Activated CD4-positive, alpha-beta T cell treated with anti-CD3 and anti-CD28 coated beads, Interleukin-2, amount 10 ng/mL, durations not matched to agents 7 days and 5 days (primary cell): ENCODE measurements at regions not wholly inside any gene's neighbourhood (a gene's known extent, or its start where the extent isn't known, plus 50 kb on each side); places are given as distances from the start of the nearest gene placed in this dataset.

Experiments
- CTCF ChIA-PET: fragments of 350-600 bp; sonication (Branson Sonifier 250); formaldehyde crosslinking; loops from one replicate; lab custom pipeline; 2021; ENCODE audit warnings: antibody characterized with exemption; lab: Charles Lee
- POLR2A ChIA-PET: fragments of 350-600 bp; sonication (Branson Sonifier 250); formaldehyde crosslinking; loops from one replicate; lab custom pipeline; 2021; ENCODE audit warnings: antibody characterized with exemption; lab: Charles Lee
- DNase-seq: peaks from one replicate; pipeline ENCODE4 v3.0.0-alpha.2; 2020
- H3K27ac Mint-ChIP-seq: one replicate; pipeline ENCODE4 v1.8.0; 2021; ENCODE audit warnings: mild to moderate bottlenecking, moderate library complexity, mixed read lengths
- H3K27me3 Mint-ChIP-seq: one replicate; pipeline ENCODE4 v1.8.0; 2021; ENCODE audit warnings: mixed read lengths
- H3K36me3 Mint-ChIP-seq: one replicate; pipeline ENCODE4 v1.8.0; 2021; ENCODE audit warnings: low read depth, mixed read lengths
- H3K4me1 Mint-ChIP-seq: one replicate; pipeline ENCODE4 v1.8.0; 2021; ENCODE audit warnings: mixed read lengths
- H3K4me3 Mint-ChIP-seq: one replicate; pipeline ENCODE4 v1.8.0; 2021; ENCODE audit warnings: mild to moderate bottlenecking, moderate library complexity, mixed read lengths
- H3K9me3 Mint-ChIP-seq: one replicate; pipeline ENCODE4 v1.8.0; 2021; ENCODE audit warnings: mixed read lengths

DNA sequence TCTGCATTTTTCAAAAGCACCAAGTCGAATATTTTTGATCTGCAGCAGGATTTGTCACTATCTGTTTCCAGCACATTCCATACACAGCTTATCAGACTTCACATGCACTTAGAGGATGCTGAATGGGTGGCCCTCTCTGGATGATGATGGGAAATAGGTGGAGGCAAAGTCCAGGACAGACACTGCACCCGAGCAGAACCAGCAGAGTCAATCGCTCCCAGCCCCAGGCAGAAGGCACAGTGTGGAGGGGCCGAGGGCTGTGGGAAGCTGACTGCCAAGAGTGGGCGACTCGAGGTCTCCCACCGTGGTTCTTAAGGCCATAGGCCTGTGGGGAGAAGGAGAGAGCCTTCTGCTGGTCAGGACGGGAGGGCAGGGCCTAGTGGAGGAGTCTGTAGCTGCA lies 490.2 kb upstream of the MGMT start:
- Mint-ChIP-seq H3K4me1 (no peaks in the 10 kb centered on the region), H3K36me3 (no peaks in the 10 kb centered on the region), H3K9me3 (no peaks in the 10 kb centered on the region), H3K27me3 (peaks cover 2% of the 10 kb centered on the region), H3K4me3 (no peak overlapping the region), H3K27ac (no peak overlapping the region)
- DNase-seq: no peak
- ChIA-PET POLR2A (no interaction called here), CTCF (no interaction called here)

DNA sequence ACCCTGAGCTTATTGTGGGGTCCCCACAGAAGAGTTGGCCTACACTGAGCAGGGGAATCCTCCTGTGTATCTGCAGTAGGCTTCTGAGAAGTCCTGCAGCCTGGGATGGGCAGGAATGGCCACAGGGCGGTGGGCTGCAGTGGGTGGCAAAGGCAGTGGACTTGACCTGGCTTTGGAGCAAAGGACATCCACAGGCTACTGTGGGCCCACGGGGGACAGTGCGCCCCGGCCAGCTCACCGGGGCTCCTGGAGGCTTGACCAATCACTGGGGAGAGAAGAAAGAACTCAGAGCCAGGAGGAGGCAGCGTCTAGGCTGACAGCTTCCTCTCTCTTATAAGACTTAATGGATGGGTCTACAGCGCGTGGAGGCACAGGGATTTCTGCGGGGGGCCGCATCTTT lies 488.8 kb upstream of the MGMT start:
- H3K4me3 Mint-ChIP-seq: no peak overlapping the region
- no peaks in the 10 kb centered on the region for H3K36me3 Mint-ChIP-seq
- H3K27ac Mint-ChIP-seq: no peak overlapping the region
- H3K9me3 Mint-ChIP-seq: no peaks in the 10 kb centered on the region
- H3K4me1 Mint-ChIP-seq: no peaks in the 10 kb centered on the region
- ChIA-PET POLR2A (no interaction called here), CTCF (no interaction called here)
- DNase-seq: no peak
- peaks cover under 1% of the 10 kb centered on the region for H3K27me3 Mint-ChIP-seq

DNA sequence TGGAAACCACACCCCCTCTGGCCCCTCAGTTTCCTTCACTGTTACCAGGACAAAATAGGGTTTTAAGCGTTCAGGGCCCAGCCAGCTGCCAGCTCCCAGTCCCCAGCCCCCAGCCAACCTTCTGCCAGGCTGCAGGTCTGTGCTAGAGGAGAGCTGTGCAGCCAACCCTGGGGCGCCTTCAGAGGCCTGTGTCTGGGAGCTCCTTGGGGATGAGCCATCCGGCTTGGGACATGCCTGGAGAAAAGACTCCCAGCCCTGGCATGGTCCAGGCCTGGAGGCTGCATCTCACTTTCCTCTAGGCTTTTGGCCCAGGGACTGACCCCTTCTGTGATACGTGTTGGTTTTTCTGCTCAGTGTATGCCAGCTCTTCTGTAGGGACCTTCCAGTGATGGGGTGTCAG lies 487.6 kb upstream of the MGMT start:
- no peak for DNase-seq
- ChIA-PET CTCF (no interaction called here), POLR2A (no interaction called here)
- Mint-ChIP-seq H3K36me3 (no peaks in the 10 kb centered on the region), H3K27me3 (no peaks in the 10 kb centered on the region), H3K4me1 (no peaks in the 10 kb centered on the region), H3K4me3 (no peak overlapping the region), H3K9me3 (no peaks in the 10 kb centered on the region), H3K27ac (no peak overlapping the region)

GRCh38 chr10:128981251-128981650 lies 485.8 kb upstream of the MGMT start:
- POLR2A ChIA-PET: no interaction called here
- CTCF ChIA-PET: no interaction called here
- Mint-ChIP-seq H3K27me3 (no peaks in the 10 kb centered on the region), H3K36me3 (no peaks in the 10 kb centered on the region), H3K9me3 (no peaks in the 10 kb centered on the region), H3K27ac (no peak overlapping the region), H3K4me1 (no peaks in the 10 kb centered on the region), H3K4me3 (no peak overlapping the region)
- no peak for DNase-seq

GRCh38 chr10:128981881-128982615 lies 485.0 kb upstream of the MGMT start:
- H3K36me3 Mint-ChIP-seq: no peaks in the 10 kb centered on the region
- H3K9me3 Mint-ChIP-seq: no peaks in the 10 kb centered on the region
- ChIA-PET CTCF (no interaction called here), POLR2A (no interaction called here)
- no peak overlapping the region for H3K4me3 Mint-ChIP-seq
- no peaks in the 10 kb centered on the region for H3K27me3 Mint-ChIP-seq
- no peak overlapping the region for H3K27ac Mint-ChIP-seq
- no peaks in the 10 kb centered on the region for H3K4me1 Mint-ChIP-seq
- DNase-seq: no peak

DNA sequence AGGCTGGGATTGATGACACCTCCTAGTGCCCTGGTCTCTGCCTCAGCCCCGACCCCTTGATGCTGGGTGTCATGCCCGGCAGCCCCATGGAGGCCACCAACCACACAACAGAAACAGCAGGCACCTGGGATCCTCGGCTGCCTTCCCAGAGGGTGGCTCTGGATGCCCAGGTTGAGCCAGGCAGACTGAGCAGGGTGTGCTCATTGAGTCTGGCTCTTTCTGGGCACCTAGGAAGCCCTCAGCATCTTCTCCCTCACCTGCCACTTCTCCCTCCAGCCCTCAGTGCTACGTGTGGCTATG lies 484.5 kb upstream of the MGMT start:
- no peak for DNase-seq
- H3K27ac Mint-ChIP-seq: no peak overlapping the region
- ChIA-PET POLR2A (no interaction called here), CTCF (no interaction called here)
- H3K9me3 Mint-ChIP-seq: no peaks in the 10 kb centered on the region
- H3K4me1 Mint-ChIP-seq: no peaks in the 10 kb centered on the region
- H3K4me3 Mint-ChIP-seq: no peak overlapping the region
- no peaks in the 10 kb centered on the region for H3K36me3 Mint-ChIP-seq
- H3K27me3 Mint-ChIP-seq: no peaks in the 10 kb centered on the region

DNA sequence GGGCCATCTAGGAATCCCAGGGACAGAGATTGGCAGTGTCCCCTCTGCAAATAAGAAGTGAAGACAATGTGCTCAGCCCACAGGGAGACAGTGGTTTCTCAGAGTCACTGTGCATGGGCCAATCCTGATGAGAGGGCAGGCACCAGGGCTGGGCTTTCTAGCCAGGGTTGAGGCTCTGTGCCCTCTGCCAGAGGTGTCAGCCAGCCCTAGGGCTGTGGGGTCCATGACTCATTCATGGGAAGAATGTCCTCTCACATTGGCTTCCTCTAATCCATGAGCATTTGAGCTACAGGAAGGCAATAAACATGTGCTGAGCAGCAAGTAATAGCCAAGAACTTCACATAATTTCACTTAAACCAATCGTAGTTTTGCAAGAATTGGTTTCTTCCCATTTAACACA lies 482.0 kb upstream of the MGMT start:
- Mint-ChIP-seq H3K27ac (no peak overlapping the region), H3K36me3 (no peaks in the 10 kb centered on the region), H3K27me3 (no peaks in the 10 kb centered on the region), H3K4me1 (no peaks in the 10 kb centered on the region), H3K9me3 (no peaks in the 10 kb centered on the region), H3K4me3 (no peak overlapping the region)
- POLR2A ChIA-PET: no interaction called here
- DNase-seq: no peak
- CTCF ChIA-PET: no interaction called here

- Mint-ChIP-seq H3K27me3 (no peaks in the 10 kb centered on the region), H3K36me3 (no peaks in the 10 kb centered on the region), H3K9me3 (no peaks in the 10 kb centered on the region), H3K4me3 (no peak overlapping the region), H3K27ac (no peak overlapping the region), H3K4me1 (no peaks in the 10 kb centered on the region)
- DNase-seq: no peak
- ChIA-PET POLR2A (no interaction called here), CTCF (interaction anchor here (0.6 kb wide), 1 partner anchor 576 kb away, joined by 4 read pairs; no protein-coding TSS in a partner anchor)
Observed at GRCh38 chr10:128990986-128991385, 476.1 kb upstream of the MGMT start.

DNA sequence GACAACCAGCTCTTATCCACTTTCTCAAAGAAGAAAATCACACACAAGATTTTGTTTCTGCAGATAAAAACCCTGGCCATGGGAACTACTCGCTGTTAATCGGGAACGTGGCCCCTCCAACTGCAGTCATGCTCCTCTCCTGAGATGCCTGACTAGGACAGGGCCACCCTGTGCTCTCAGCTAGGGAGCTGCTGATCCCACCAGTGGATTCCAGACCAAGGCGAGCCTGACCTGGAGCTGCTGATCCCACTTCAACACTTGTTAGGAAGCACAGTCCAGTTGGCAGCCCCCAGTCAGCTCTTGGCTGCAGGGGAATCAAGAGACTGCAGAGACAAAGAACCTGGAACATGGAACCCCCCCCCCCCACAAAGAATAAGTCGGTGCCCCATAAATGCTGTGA lies 474.3 kb upstream of the MGMT start:
- Mint-ChIP-seq H3K27ac (no peak overlapping the region), H3K36me3 (no peaks in the 10 kb centered on the region), H3K4me1 (no peaks in the 10 kb centered on the region), H3K27me3 (no peaks in the 10 kb centered on the region), H3K4me3 (no peak overlapping the region), H3K9me3 (no peaks in the 10 kb centered on the region)
- no peak for DNase-seq
- CTCF ChIA-PET: no interaction called here
- POLR2A ChIA-PET: interaction anchor here (0.6 kb wide), 1 partner anchor 134 kb away, joined by 5 read pairs; no protein-coding TSS in a partner anchor

- CTCF ChIA-PET: no interaction called here
- H3K4me1 Mint-ChIP-seq: no peaks in the 10 kb centered on the region
Observed at GRCh38 chr10:128993443-128993842, 473.6 kb upstream of the MGMT start.

DNA sequence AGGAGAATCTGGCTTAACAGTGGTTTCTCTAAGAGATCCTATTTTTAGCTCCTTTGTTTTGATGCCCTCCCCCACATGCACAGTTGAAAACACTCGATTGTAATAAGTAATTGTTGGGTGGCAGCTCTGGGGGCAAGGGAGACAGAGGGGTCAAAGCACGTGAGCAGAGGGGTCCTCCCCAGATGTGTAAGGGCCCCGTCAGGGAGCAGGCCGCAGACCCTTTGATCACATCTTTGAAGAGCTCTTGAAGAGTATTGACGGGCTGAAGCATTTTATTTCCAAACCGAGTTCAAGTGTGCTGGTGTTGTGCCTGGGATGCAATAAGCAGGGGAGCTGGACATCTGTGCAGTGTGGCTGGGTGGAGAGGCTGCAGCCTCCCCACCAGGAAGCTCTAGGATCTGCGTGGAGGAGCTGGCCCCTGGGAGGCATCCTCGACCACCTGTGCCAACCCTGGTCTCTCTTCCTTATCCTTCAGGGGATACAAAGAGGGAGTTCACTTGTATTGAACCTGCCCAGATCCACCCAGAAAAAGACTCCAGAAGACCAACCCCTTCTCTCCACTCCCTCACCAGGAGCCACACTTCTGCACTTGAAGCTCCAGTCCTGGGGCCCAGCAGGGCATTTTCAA lies 473.0 kb upstream of the MGMT start:
- CTCF ChIA-PET: no interaction called here
- Mint-ChIP-seq H3K4me1 (no peaks in the 10 kb centered on the region), H3K4me3 (no peak overlapping the region), H3K9me3 (no peaks in the 10 kb centered on the region), H3K27me3 (no peaks in the 10 kb centered on the region), H3K36me3 (no peaks in the 10 kb centered on the region), H3K27ac (no peak overlapping the region)
- DNase-seq: no peak
- POLR2A ChIA-PET: interaction anchor here (0.6 kb wide), 1 partner anchor 41 kb away, joined by 3 read pairs; no protein-coding TSS in a partner anchor

More at GRCh38 chr10:128993443-128993842, 473.6 kb upstream of the MGMT start:
- POLR2A ChIA-PET: no interaction called here
- Mint-ChIP-seq H3K4me3 (no peak overlapping the region), H3K27ac (no peak overlapping the region), H3K27me3 (no peaks in the 10 kb centered on the region), H3K36me3 (no peaks in the 10 kb centered on the region), H3K9me3 (no peaks in the 10 kb centered on the region)
- no peak for DNase-seq

DNA sequence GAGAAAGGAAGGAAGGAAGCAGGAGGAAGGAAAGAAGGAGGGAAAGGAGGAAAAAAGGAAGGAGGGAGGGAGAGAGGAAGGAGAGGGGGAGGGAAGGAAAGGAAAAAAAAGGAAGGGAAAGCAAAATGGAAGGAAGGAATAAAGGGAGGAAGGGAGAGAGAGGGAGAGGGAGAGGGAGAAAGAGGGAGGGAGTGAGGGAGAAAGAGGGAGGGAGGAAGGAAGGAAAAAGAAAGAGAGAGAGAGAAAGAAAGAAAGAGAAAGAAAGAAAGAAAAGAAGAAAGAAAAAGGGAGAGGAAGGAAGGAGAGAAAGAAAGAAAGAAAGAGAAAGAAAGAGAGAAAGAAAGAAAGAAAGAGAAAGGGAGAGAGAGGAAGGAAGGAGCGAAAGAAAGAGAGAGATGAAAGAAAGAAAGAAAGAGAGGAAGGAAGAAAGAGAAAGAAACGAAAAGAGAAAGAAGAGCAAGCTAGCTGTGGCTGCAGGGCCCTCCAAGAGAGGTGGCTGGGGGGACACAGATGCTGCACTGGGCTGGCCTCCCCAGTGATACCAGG lies 472.4 kb upstream of the MGMT start:
- no peaks in the 10 kb centered on the region for H3K27me3 Mint-ChIP-seq

GRCh38 chr10:128995676-128996075 lies 471.4 kb upstream of the MGMT start:
- no peaks in the 10 kb centered on the region for H3K9me3 Mint-ChIP-seq
- DNase-seq: no peak
- H3K27me3 Mint-ChIP-seq: no peaks in the 10 kb centered on the region
- POLR2A ChIA-PET: no interaction called here
- H3K4me3 Mint-ChIP-seq: no peak overlapping the region
- no peaks in the 10 kb centered on the region for H3K4me1 Mint-ChIP-seq
- CTCF ChIA-PET: no interaction called here
- H3K36me3 Mint-ChIP-seq: no peaks in the 10 kb centered on the region
- no peak overlapping the region for H3K27ac Mint-ChIP-seq

More for the DNA sequence above, 472.4 kb upstream of the MGMT start:
- Mint-ChIP-seq H3K27ac (no peak overlapping the region), H3K9me3 (no peaks in the 10 kb centered on the region), H3K36me3 (no peaks in the 10 kb centered on the region), H3K4me3 (no peak overlapping the region), H3K4me1 (no peaks in the 10 kb centered on the region)
- DNase-seq: no peak
- CTCF ChIA-PET: no interaction called here
- POLR2A ChIA-PET: interaction anchor here (0.6 kb wide), 1 partner anchor 40 kb away, joined by 3 read pairs; no protein-coding TSS in a partner anchor
